Ascending aorta (tissue), 2 donors: ENCODE measurements at regions not wholly inside any gene's neighbourhood (a gene's known extent, or its start where the extent isn't known, plus 50 kb on each side); places are given as distances from the start of the nearest gene placed in this dataset.

Experiments
- DNase-seq, 2 donors: peaks; one replicate each; pipeline ENCODE4 v3.0.0-alpha.2; 2019; ENCODE audit warnings: low spot score in 2 of 2
- H3K27ac ChIP-seq, 2 donors: fragments of 200-600 bp; sonication (generic); one replicate each; pipeline ENCODE4 v1.5.1; 2016 to 2017; ENCODE audit warnings: mild to moderate bottlenecking in 1 of 2
- H3K27me3 ChIP-seq: fragments of 200-600 bp; sonication (generic); one replicate; pipeline ENCODE4 v1.5.1; 2017
- H3K36me3 ChIP-seq, 2 donors: fragments of 200-600 bp; sonication (generic); one replicate each; pipeline ENCODE4 v1.5.1; 2016
- H3K4me1 ChIP-seq, 2 donors: fragments of 200-600 bp; sonication (generic); one replicate each; pipeline ENCODE4 v1.5.1; 2016 to 2017; ENCODE audit warnings: mild to moderate bottlenecking in 1 of 2
- H3K4me3 ChIP-seq, 2 donors: fragments of 200-600 bp; sonication (generic); one replicate each; pipeline ENCODE4 v1.5.1; 2016 to 2017; ENCODE audit warnings: mild to moderate bottlenecking in 1 of 2
- H3K9me3 ChIP-seq, 2 donors: fragments of 200-600 bp; sonication (generic); one replicate each; pipeline ENCODE4 v1.5.1; 2016
- intact Hi-C: fragments of 100-400 bp; cut with DNase I; formaldehyde crosslinking; loops from one replicate; pipeline ENCODE4 v1.15.1; 2023
- TF ChIP-seq, protein P1 (sequence below), 3 experiments: fragments of 200-600 bp in 2 of 3; fragments of 450-650 bp in 1 of 3; sonication (generic) in 2 of 3; IDR thresholded peaks; one replicate each; pipeline ENCODE4 v1.5.1; 2016 to 2019; ENCODE audit warnings: antibody characterized with exemption in 3 of 3, mild to moderate bottlenecking in 1 of 3, moderate library complexity in 1 of 3

- DNase-seq, result no peak
- no peak overlapping the region for H3K27ac ChIP-seq
- intact Hi-C loops, result no loop called here
- H3K9me3 ChIP-seq, result no peaks in the 10 kb centered on the region
- H3K36me3 ChIP-seq, result no peaks in the 10 kb centered on the region
- H3K4me3 ChIP-seq, result no peak overlapping the region
- H3K4me1 ChIP-seq, result peaks cover 9 to 13% of the 10 kb centered on the region in 2 donors
- TF ChIP-seq, protein P1, sequence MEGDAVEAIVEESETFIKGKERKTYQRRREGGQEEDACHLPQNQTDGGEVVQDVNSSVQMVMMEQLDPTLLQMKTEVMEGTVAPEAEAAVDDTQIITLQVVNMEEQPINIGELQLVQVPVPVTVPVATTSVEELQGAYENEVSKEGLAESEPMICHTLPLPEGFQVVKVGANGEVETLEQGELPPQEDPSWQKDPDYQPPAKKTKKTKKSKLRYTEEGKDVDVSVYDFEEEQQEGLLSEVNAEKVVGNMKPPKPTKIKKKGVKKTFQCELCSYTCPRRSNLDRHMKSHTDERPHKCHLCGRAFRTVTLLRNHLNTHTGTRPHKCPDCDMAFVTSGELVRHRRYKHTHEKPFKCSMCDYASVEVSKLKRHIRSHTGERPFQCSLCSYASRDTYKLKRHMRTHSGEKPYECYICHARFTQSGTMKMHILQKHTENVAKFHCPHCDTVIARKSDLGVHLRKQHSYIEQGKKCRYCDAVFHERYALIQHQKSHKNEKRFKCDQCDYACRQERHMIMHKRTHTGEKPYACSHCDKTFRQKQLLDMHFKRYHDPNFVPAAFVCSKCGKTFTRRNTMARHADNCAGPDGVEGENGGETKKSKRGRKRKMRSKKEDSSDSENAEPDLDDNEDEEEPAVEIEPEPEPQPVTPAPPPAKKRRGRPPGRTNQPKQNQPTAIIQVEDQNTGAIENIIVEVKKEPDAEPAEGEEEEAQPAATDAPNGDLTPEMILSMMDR (IDR thresholded peaks at IDR 0.05), result no peak
- no peaks in the 10 kb centered on the region for H3K27me3 ChIP-seq
These were observed 309.2 kb upstream of the ZMIZ1 start for GRCh38 chr10:78759456-78760120.

- H3K27ac ChIP-seq, result no peak overlapping the region
- intact Hi-C loops, result no loop called here
- TF ChIP-seq, protein P1 (IDR thresholded peaks at IDR 0.05), result no peak
- no peak for DNase-seq
- no peaks in the 10 kb centered on the region for H3K36me3 ChIP-seq
- no peak overlapping the region for H3K4me3 ChIP-seq
- H3K9me3 ChIP-seq, result no peaks in the 10 kb centered on the region
- peaks cover 9 to 13% of the 10 kb centered on the region in 2 donors for H3K4me1 ChIP-seq
- H3K27me3 ChIP-seq, result no peaks in the 10 kb centered on the region
These were observed 308.1 kb upstream of the ZMIZ1 start for GRCh38 chr10:78760463-78761310.

GRCh38 chr10:78761311-78761781 lies 307.4 kb upstream of the ZMIZ1 start:
- H3K36me3 ChIP-seq, result no peaks in the 10 kb centered on the region
- no peak overlapping the region for H3K4me3 ChIP-seq
- no peak overlapping the region for H3K27ac ChIP-seq
- no peaks in the 10 kb centered on the region for H3K9me3 ChIP-seq
- intact Hi-C loops, result no loop called here
- no peak for DNase-seq
- no peaks in the 10 kb centered on the region for H3K27me3 ChIP-seq
- H3K4me1 ChIP-seq, result peaks cover 8 to 11% of the 10 kb centered on the region in 2 donors
- TF ChIP-seq, protein P1 (IDR thresholded peaks at IDR 0.05), result no peak

DNA sequence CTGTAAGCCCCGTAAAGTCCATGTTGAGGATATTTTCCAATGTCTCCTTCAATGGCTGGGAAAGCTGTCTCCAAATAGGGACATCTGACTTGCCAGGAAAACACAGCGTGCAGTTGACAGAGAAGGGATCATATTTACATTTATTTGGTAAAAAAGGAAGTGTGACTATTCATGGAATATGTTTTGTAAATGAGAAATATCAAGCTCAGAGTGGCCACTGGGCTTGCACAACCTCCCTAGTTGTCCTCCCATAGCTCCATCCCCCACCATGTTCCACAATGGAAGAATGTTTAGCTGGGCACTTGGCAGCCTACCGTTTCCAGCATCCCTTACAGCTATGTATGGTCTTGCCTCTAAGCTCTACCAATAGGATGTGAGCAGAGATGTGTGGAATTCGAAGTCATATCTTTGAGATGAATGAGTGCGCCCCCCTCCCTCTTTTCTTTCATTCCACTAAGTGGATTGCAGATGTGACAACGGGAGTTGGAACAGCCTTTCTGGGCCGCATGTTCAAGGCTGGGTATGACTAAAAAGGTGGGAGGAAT lies 306.6 kb upstream of the ZMIZ1 start:
- DNase-seq, result no peak
- Histone ChIP-seq H3K27me3 (no peaks in the 10 kb centered on the region), H3K27ac (no peak overlapping the region), H3K4me1 (peaks cover 6 to 8% of the 10 kb centered on the region in 2 donors), H3K36me3 (no peaks in the 10 kb centered on the region), H3K9me3 (no peaks in the 10 kb centered on the region), H3K4me3 (no peak overlapping the region)
- intact Hi-C loops, result no loop called here
- TF ChIP-seq, protein P1 (IDR thresholded peaks at IDR 0.05), result no peak

DNA sequence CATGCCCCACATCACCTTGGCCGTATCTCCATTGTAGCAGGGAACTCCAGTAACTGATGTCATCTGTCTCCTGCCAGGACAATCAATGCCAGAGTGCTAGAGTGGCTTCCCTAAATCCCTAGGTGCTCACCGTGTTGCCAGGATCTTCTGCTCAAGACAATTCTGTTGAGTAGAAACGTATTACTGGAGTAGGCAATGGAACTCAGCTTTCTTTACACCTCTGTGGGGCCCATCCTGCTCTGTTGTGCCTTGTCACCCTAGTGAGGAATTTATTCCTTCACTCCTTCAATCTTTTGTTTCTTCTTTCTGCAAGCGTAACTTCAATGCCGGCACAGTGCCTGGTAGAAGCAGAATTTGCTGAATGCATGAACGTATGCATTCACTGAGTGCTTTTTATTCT lies 305.5 kb upstream of the ZMIZ1 start:
- intact Hi-C loops, result no loop called here
- Histone ChIP-seq H3K36me3 (no peaks in the 10 kb centered on the region), H3K4me1 (peaks cover 8 to 9% of the 10 kb centered on the region in 2 donors), H3K27ac (peak overlapping the region; percentile 16 to 89), H3K27me3 (no peaks in the 10 kb centered on the region), H3K4me3 (no peak overlapping the region), H3K9me3 (no peaks in the 10 kb centered on the region)
- DNase-seq, result no peak
- TF ChIP-seq, protein P1 (IDR thresholded peaks at IDR 0.05), result no peak
